ENCODE measurements at regions not wholly inside any gene's neighbourhood (a gene's known extent, or its start where the extent isn't known, plus 50 kb on each side); places are given as distances from the start of the nearest gene placed in this dataset.

- TF ChIP-seq HBP1 (CRISPR knock-in tag; IDR thresholded peaks at IDR 0.05) (no peak), TRIM24 (IDR thresholded peaks at IDR 0.05) (no peak), PRDM10 (IDR thresholded peaks at IDR 0.05; ENCODE audit: partially characterized antibody) (no peak), CHD1 (IDR thresholded peaks at IDR 0.05; ENCODE audit: low read length) (no peak), ZNF146 (CRISPR knock-in tag; IDR thresholded peaks at IDR 0.05; ENCODE audit: unreplicated experiment) (no peak), ARID4B (CRISPR knock-in tag; IDR thresholded peaks at IDR 0.05) (no peak), SIN3B (IDR thresholded peaks at IDR 0.05; ENCODE audit: low read depth) (no peak), ZNF707 (CRISPR knock-in tag; conservative IDR thresholded peaks at IDR 0.05) (no peak), ATF3 (IDR thresholded peaks at IDR 0.05) (no peak), ATF3 (CRISPR knock-in tag; conservative IDR thresholded peaks at IDR 0.05) (no peak), LARP7 (IDR thresholded peaks at IDR 0.05) (no peak), MIER1 (IDR thresholded peaks at IDR 0.05; ENCODE audit: low read depth) (no peak)
Observed at GRCh38 chr9:86624630-86625029, 270.4 kb upstream of the TUT7 start (continued).

All from K562 (cell line).